ENCODE measurements at regions not wholly inside any gene's neighbourhood (a gene's known extent, or its start where the extent isn't known, plus 50 kb on each side); places are given as distances from the start of the nearest gene placed in this dataset.

GRCh38 chr2:236763857-236764256 lies 194.2 kb downstream of the ACKR3 start:
- no peak for TF ChIP-seq CTCF (IDR thresholded peaks at IDR 0.05)
- no peak for TF ChIP-seq POLR2A (IDR thresholded peaks at IDR 0.05)
